Astrocyte (in vitro differentiated cells and primary cell): ENCODE measurements at regions not wholly inside any gene's neighbourhood (a gene's known extent, or its start where the extent isn't known, plus 50 kb on each side); places are given as distances from the start of the nearest gene placed in this dataset.

ENCODE experiments used
- DNase-seq: peaks from one replicate; pipeline ENCODE4 v3.0.0-alpha.2; 2010; ENCODE audit warnings: low read depth
- FAIRE-seq: peaks from 2 replicates; lab custom pipeline; 2011; peaks lifted over from hg19 to GRCh38; lab: Jason Lieb, UNC
- H2AFZ ChIP-seq: 2 replicates; pipeline ENCODE4 v1.6.0; 2012; ENCODE audit warnings: low read depth, low read length, inconsistent platforms
- H3K27ac ChIP-seq: 2 replicates; pipeline ENCODE4 v1.5.1; 2011; ENCODE audit warnings: low read depth, low read length, inconsistent platforms
- H3K27me3 ChIP-seq: 2 replicates; pipeline ENCODE4 v1.6.0; 2011; ENCODE audit warnings: low read length, inconsistent platforms; ENCODE audit not compliant: insufficient read depth
- H3K36me3 ChIP-seq: 2 replicates; pipeline ENCODE4 v1.5.1; 2011; ENCODE audit warnings: low read length, inconsistent platforms; ENCODE audit not compliant: insufficient read depth
- H3K4me1 ChIP-seq: 2 replicates; pipeline ENCODE4 v1.5.1; 2011; ENCODE audit warnings: low read length, inconsistent platforms; ENCODE audit not compliant: insufficient read depth
- H3K4me2 ChIP-seq: 2 replicates; pipeline ENCODE4 v1.6.0; 2012; ENCODE audit warnings: low read length, inconsistent platforms
- H3K4me3 ChIP-seq: 2 replicates; pipeline ENCODE4 v1.5.1; 2011; ENCODE audit warnings: low read depth, mild to moderate bottlenecking, low read length, inconsistent platforms; ENCODE audit not compliant: insufficient read depth
- H3K79me2 ChIP-seq: 2 replicates; pipeline ENCODE4 v1.6.0; 2012; ENCODE audit warnings: mild to moderate bottlenecking, low read length, inconsistent platforms; ENCODE audit not compliant: insufficient read depth
- H3K9ac ChIP-seq: 2 replicates; pipeline ENCODE4 v1.6.0; 2012; ENCODE audit warnings: mild to moderate bottlenecking, low read length, inconsistent platforms
- H3K9me3 ChIP-seq: 2 replicates; pipeline ENCODE4 v1.5.1; 2012; ENCODE audit warnings: low read depth, mild to moderate bottlenecking, low read length, inconsistent platforms; ENCODE audit not compliant: insufficient read depth
- H4K20me1 ChIP-seq: 2 replicates; pipeline ENCODE4 v1.6.0; 2012; ENCODE audit warnings: low read length, inconsistent platforms; ENCODE audit not compliant: insufficient read depth
- H3K27ac Mint-ChIP-seq: one replicate; pipeline ENCODE4 v1.8.0; 2021; ENCODE audit warnings: mild to moderate bottlenecking, mixed read lengths; ENCODE audit not compliant: unreplicated experiment
- H3K27me3 Mint-ChIP-seq: one replicate; pipeline ENCODE4 v1.8.0; 2021; ENCODE audit warnings: low read depth, mixed read lengths; ENCODE audit not compliant: unreplicated experiment
- H3K36me3 Mint-ChIP-seq: one replicate; pipeline ENCODE4 v1.8.0; 2021; ENCODE audit warnings: low read depth, mixed read lengths; ENCODE audit not compliant: unreplicated experiment
- H3K4me1 Mint-ChIP-seq: one replicate; pipeline ENCODE4 v1.8.0; 2021; ENCODE audit warnings: low read depth, mixed read lengths; ENCODE audit not compliant: unreplicated experiment
- H3K4me3 Mint-ChIP-seq: one replicate; pipeline ENCODE4 v1.8.0; 2021; ENCODE audit warnings: mild to moderate bottlenecking, moderate library complexity, mixed read lengths; ENCODE audit not compliant: unreplicated experiment
- H3K9me3 Mint-ChIP-seq: one replicate; pipeline ENCODE4 v1.8.0; 2021; ENCODE audit warnings: mild to moderate bottlenecking, mixed read lengths; ENCODE audit not compliant: unreplicated experiment
- CTCF ChIP-seq: IDR thresholded peaks from 2 replicates; pipeline ENCODE4 v1.5.1; 2011; ENCODE audit warnings: low read depth, mild to moderate bottlenecking, inconsistent platforms, low read length, moderate library complexity; ENCODE audit not compliant: insufficient read depth
- EZH2 ChIP-seq: IDR thresholded peaks from 2 replicates; pipeline ENCODE4 v1.6.1; 2012; ENCODE audit warnings: mild to moderate bottlenecking, low read length, inconsistent platforms; ENCODE audit not compliant: insufficient read depth

- peak; percentile 94 for FAIRE-seq
- Histone ChIP-seq H3K27me3 (no peaks in the 10 kb centered on the region), H3K27ac (peak overlapping the region; percentile 22), H3K9me3 (no peaks in the 10 kb centered on the region), H3K4me3 (no peak overlapping the region), H2AFZ (no peak overlapping the region), H3K4me2 (peak overlapping the region; percentile 29), H3K36me3 (no peaks in the 10 kb centered on the region), H3K79me2 (peaks cover 9% of the 10 kb centered on the region), H4K20me1 (no peaks in the 10 kb centered on the region), H3K4me1 (peaks cover 25% of the 10 kb centered on the region), H3K9ac (no peak overlapping the region)
- Mint-ChIP-seq H3K4me3 (no peak overlapping the region), H3K27ac (peak overlapping the region; percentile 90), H3K9me3 (no peaks in the 10 kb centered on the region), H3K4me1 (peaks cover 40% of the 10 kb centered on the region), H3K27me3 (no peaks in the 10 kb centered on the region), H3K36me3 (no peaks in the 10 kb centered on the region)
- TF ChIP-seq CTCF (no peak), EZH2 (no peak)
- peak; percentile 87 for DNase-seq
These were observed 129.7 kb upstream of the SLC4A4 start for GRCh38 chr4:71209161-71209560.

GRCh38 chr4:71210823-71211222 is 128.0 kb upstream of the SLC4A4 start:
- H3K4me1 Mint-ChIP-seq, result peaks cover 39% of the 10 kb centered on the region
- H3K27ac Mint-ChIP-seq, result no peak overlapping the region
- DNase-seq, result peak; percentile 70
- TF ChIP-seq EZH2 (no peak), CTCF (no peak)
- Histone ChIP-seq H3K79me2 (peaks cover 9% of the 10 kb centered on the region), H3K9ac (no peak overlapping the region), H3K4me1 (peaks cover 25% of the 10 kb centered on the region), H3K4me3 (no peak overlapping the region), H3K27me3 (no peaks in the 10 kb centered on the region), H4K20me1 (no peaks in the 10 kb centered on the region), H3K36me3 (no peaks in the 10 kb centered on the region), H3K9me3 (no peaks in the 10 kb centered on the region), H3K27ac (peak overlapping the region; percentile 2), H3K4me2 (no peak overlapping the region), H2AFZ (no peak overlapping the region)
- FAIRE-seq, result peak; percentile 70
- no peaks in the 10 kb centered on the region for H3K27me3 Mint-ChIP-seq
- no peaks in the 10 kb centered on the region for H3K9me3 Mint-ChIP-seq
- H3K36me3 Mint-ChIP-seq, result no peaks in the 10 kb centered on the region
- no peak overlapping the region for H3K4me3 Mint-ChIP-seq

- DNase-seq, result peak; percentile 47
- Mint-ChIP-seq H3K27ac (peak overlapping the region; percentile 54), H3K36me3 (no peaks in the 10 kb centered on the region), H3K9me3 (no peaks in the 10 kb centered on the region), H3K4me1 (peaks cover 39% of the 10 kb centered on the region), H3K4me3 (no peak overlapping the region), H3K27me3 (no peaks in the 10 kb centered on the region)
- Histone ChIP-seq H3K4me2 (no peak overlapping the region), H3K27ac (no peak overlapping the region), H3K36me3 (no peaks in the 10 kb centered on the region), H3K9ac (no peak overlapping the region), H3K4me1 (peaks cover 25% of the 10 kb centered on the region), H3K4me3 (no peak overlapping the region), H3K27me3 (no peaks in the 10 kb centered on the region), H3K9me3 (no peaks in the 10 kb centered on the region), H2AFZ (no peak overlapping the region), H3K79me2 (peaks cover 9% of the 10 kb centered on the region), H4K20me1 (no peaks in the 10 kb centered on the region)
- FAIRE-seq, result peak; percentile 34
- TF ChIP-seq EZH2, result no peak
- TF ChIP-seq CTCF, result no peak
These were observed 127.1 kb upstream of the SLC4A4 start for GRCh38 chr4:71211748-71212147.
